ENCODE measurements at regions not wholly inside any gene's neighbourhood (a gene's known extent, or its start where the extent isn't known, plus 50 kb on each side); places are given as distances from the start of the nearest gene placed in this dataset.
"Not testable (repeated sequence)": the region's sequence is repeated elsewhere in the genome, so short reads cannot be mapped to it uniquely, and the experiment has no call there.

DNA sequence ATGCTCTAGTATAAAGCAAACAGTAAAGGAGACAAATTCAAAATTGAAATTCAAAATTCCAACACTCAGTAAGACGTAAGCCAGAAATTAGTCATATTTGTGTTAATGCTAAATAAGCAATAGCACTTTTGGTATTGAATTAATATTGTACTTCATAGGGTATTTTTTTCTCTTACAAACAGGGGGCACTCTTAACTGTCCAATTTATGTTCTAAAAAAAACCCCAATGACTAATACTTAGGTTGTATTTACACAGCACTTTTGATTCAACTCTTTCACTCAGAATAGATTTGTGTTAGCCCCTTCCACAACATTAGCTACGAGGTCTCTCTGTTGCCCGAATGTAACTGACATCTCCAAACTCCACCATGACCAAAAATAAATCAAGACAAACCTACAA lies 284.9 kb upstream of the COBL start:
- no peaks in the 10 kb centered on the region for H3K9me3 ChIP-seq
- H3K4me1 ChIP-seq (ENCODE audit: low read depth) = peaks cover 3% of the 10 kb centered on the region
- H3K4me3 ChIP-seq = no peak overlapping the region
- intact Hi-C loops (cut with DNase I, micrococcal nuclease) = no loop called here
- H3K36me3 ChIP-seq (ENCODE audit: low read depth) = no peaks in the 10 kb centered on the region
- TF ChIP-seq, protein P1, sequence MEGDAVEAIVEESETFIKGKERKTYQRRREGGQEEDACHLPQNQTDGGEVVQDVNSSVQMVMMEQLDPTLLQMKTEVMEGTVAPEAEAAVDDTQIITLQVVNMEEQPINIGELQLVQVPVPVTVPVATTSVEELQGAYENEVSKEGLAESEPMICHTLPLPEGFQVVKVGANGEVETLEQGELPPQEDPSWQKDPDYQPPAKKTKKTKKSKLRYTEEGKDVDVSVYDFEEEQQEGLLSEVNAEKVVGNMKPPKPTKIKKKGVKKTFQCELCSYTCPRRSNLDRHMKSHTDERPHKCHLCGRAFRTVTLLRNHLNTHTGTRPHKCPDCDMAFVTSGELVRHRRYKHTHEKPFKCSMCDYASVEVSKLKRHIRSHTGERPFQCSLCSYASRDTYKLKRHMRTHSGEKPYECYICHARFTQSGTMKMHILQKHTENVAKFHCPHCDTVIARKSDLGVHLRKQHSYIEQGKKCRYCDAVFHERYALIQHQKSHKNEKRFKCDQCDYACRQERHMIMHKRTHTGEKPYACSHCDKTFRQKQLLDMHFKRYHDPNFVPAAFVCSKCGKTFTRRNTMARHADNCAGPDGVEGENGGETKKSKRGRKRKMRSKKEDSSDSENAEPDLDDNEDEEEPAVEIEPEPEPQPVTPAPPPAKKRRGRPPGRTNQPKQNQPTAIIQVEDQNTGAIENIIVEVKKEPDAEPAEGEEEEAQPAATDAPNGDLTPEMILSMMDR (IDR thresholded peaks at IDR 0.05) = no peak
- no peak for DNase-seq
- no peak for ATAC-seq

DNA sequence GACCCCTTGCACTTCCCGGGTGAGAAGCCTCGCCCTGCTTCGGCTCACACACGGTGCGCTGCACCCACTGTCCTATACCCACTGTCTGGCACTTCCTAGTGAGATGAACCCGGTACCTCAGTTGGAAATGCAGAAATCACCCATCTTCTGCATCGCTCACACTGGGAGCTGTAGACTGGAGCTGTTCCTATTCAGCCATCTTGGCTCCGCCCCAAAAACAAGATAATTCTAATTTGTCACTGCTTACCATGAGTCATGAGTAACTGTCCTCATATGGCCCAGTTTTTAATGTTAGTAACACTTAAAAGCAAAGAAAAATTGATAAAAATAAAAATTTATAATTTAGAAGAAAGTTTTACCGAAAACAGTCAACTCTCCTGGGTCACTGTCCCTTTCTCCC lies 283.3 kb upstream of the COBL start:
- DNase-seq; intact Hi-C loops (cut with DNase I, micrococcal nuclease); ATAC-seq; H3K4me1 ChIP-seq (ENCODE audit: low read depth); H3K36me3 ChIP-seq (ENCODE audit: low read depth); H3K9me3 ChIP-seq; H3K4me3 ChIP-seq: not testable (repeated sequence)

DNA sequence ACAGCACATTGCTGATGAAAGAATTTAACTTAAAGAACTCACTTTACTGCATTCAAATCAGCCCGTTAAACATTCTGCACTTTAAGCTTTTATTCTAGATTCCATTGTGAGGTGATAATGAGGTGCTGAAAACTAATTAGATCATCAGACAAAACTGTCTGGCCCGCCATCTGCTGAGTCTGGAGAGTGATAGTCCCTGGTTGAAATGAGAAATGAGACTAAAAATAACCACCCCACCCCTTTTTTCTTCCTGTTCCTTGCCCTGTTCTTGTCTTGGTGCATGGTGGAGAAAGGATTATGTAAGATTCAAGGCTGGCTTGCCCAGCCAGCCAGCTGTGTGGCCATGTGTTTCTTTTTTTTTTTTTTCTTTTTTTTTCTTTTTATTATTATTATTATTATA lies 277.0 kb upstream of the COBL start:
- Histone ChIP-seq H3K4me1 (ENCODE audit: low read depth) (peaks cover 7% of the 10 kb centered on the region), H3K36me3 (ENCODE audit: low read depth) (no peaks in the 10 kb centered on the region), H3K4me3 (no peak overlapping the region), H3K9me3 (peaks cover 5% of the 10 kb centered on the region)
- ATAC-seq (peak; percentile 60), DNase-seq (no peak)
- TF ChIP-seq, protein P1 (IDR thresholded peaks at IDR 0.05) = no peak
- intact Hi-C loops (cut with DNase I, micrococcal nuclease) = no loop called here

DNA sequence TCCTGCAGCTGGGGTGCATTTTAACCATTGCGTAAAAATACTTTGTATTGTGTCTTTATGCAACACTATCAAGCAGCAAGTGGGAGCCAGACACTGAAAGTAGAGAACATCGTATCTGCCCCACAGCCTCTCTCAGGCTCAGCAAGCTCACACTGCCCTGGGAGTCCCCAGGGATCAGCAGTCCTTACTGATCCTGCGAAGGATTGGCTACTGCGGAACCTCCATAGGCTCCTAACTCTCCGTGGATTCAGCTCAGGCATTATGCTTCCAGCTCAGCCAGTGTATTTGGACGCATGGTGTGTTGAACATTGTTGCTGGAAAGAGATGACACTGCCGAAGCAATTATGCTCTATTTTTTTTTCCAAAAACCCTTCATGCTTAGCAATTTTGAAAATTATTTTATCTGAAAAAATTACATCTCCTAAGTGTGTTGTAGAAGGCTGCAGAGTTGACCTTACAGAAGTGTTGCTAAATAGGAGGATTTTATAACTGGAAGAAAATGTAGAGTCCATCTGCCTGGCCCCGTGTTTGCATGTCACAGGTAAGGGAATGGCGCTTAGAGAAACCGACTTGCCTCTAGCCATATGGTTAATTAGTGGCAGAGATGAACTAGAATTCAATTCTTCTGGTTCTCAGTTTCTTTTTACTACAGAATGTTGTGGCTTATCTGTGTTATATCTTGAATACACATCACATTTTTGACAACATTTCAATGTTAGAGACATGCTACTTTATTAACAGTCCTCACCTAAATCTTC lies 276.4 kb upstream of the COBL start:
- ATAC-seq = peak; percentile 40

DNA sequence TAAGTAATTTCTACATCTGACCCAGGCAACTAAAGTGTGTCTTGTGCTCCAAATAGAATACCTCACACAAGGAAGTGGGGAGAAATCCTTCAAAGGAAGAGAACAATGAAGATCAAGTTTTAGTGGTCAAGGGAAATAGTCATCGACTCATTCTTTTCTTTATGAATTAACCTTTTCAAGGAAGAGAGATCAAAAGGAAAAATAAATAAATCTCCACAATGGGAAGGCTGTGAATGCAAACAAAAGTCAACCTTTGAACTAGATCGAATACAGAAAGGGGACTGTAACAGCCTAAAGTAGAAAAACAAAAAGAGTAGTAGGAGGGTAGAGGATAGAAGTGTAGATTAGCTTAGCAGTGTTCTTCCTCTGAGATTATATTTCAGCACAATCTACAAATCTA lies 274.6 kb upstream of the COBL start:
- Histone ChIP-seq H3K4me1 (ENCODE audit: low read depth) (peaks cover 7% of the 10 kb centered on the region), H3K36me3 (ENCODE audit: low read depth) (no peaks in the 10 kb centered on the region), H3K4me3 (no peak overlapping the region), H3K9me3 (peaks cover 5% of the 10 kb centered on the region)
- TF ChIP-seq, protein P1 (IDR thresholded peaks at IDR 0.05) = no peak
- DNase-seq (no peak), ATAC-seq (peak; percentile 65)
- intact Hi-C loops (cut with DNase I, micrococcal nuclease) = no loop called here

More for the DNA sequence above, 276.4 kb upstream of the COBL start:
- TF ChIP-seq, protein P1 (IDR thresholded peaks at IDR 0.05) = no peak
- H3K36me3 ChIP-seq (ENCODE audit: low read depth) = no peaks in the 10 kb centered on the region
- intact Hi-C loops (cut with DNase I, micrococcal nuclease) = no loop called here
- peaks cover 7% of the 10 kb centered on the region for H3K4me1 ChIP-seq (ENCODE audit: low read depth)
- no peak overlapping the region for H3K4me3 ChIP-seq
- DNase-seq = no peak
- peaks cover 5% of the 10 kb centered on the region for H3K9me3 ChIP-seq

DNA sequence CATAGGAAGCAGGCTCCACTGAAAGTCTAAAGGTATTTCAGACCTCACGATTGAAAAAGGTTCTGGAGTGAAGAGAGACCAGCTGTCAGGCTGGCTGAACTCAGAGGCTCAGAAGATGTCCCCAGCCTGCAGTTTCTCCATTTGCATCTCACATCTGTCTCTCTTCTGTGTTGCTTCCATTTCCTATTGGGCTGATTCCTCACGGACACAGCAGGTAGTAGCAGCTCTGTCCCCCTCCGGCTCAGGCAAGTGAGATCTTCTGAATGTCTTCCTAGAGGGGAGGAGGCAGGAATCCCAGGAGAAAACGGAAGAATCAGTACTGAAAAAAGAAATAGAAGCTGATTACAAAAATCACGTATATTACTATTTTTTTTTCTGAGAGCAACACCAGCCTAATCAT lies 274.1 kb upstream of the COBL start:
- ATAC-seq = no peak
- DNase-seq = no peak
- H3K4me1 ChIP-seq (ENCODE audit: low read depth) = peaks cover 7% of the 10 kb centered on the region
- H3K36me3 ChIP-seq (ENCODE audit: low read depth) = no peaks in the 10 kb centered on the region
- H3K4me3 ChIP-seq = no peak overlapping the region
- TF ChIP-seq, protein P1 (IDR thresholded peaks at IDR 0.05) = no peak
- intact Hi-C loops (cut with DNase I, micrococcal nuclease) = no loop called here
- peaks cover 5% of the 10 kb centered on the region for H3K9me3 ChIP-seq
